Tibial nerve (tissue), 4 donors: ENCODE measurements at regions not wholly inside any gene's neighbourhood (a gene's known extent, or its start where the extent isn't known, plus 50 kb on each side); places are given as distances from the start of the nearest gene placed in this dataset.
"Not testable (repeated sequence)": the region's sequence is repeated elsewhere in the genome, so short reads cannot be mapped to it uniquely, and the experiment has no call there.

Experiments used
- DNase-seq, 2 donors: peaks; one replicate each; pipeline ENCODE4 v3.0.0-alpha.2; 2019; ENCODE audit warnings: low spot score in 2 of 2
- H3K27ac ChIP-seq, 4 donors: fragments of 200-600 bp; sonication (generic) in 3 of 4; one replicate each; pipeline ENCODE4 v1.5.1; 2017 to 2019; ENCODE audit warnings: mild to moderate bottlenecking in 1 of 4
- H3K27me3 ChIP-seq, 2 donors: fragments of 200-600 bp; sonication (generic) in 1 of 2; one replicate each; pipeline versions ENCODE4 v1.5.1 to v1.6.0; 2017 to 2019
- H3K36me3 ChIP-seq, 3 donors: fragments of 200-600 bp; sonication (generic); one replicate each; pipeline ENCODE4 v1.5.1; 2018 to 2019
- H3K4me1 ChIP-seq, 4 donors: fragments of 200-600 bp; sonication (generic) in 3 of 4; one replicate each; pipeline ENCODE4 v1.5.1; 2017 to 2019
- H3K4me3 ChIP-seq, 4 donors: fragments of 200-600 bp; sonication (generic) in 3 of 4; one replicate each; pipeline ENCODE4 v1.5.1; 2017 to 2019; ENCODE audit warnings: mild to moderate bottlenecking in 1 of 4, moderate library complexity in 1 of 4
- H3K9me3 ChIP-seq, 4 donors: fragments of 200-600 bp; sonication (generic) in 3 of 4; one replicate each; pipeline ENCODE4 v1.5.1; 2017 to 2019
- CTCF ChIP-seq, 5 experiments: fragments of 200-600 bp in 3 of 5; fragments of 450-650 bp in 2 of 5; sonication (generic) in 3 of 5; IDR thresholded peaks; one replicate each; pipeline ENCODE4 v1.5.1; 2016 to 2019; ENCODE audit warnings: antibody characterized with exemption in 5 of 5, mild to moderate bottlenecking in 3 of 5, moderate library complexity in 2 of 5
- EP300 ChIP-seq, 2 donors: sonication (generic); formaldehyde crosslinking; IDR thresholded peaks; one replicate each; pipeline ENCODE4 v1.6.1; 2017; ENCODE audit warnings: antibody characterized with exemption in 2 of 2, mild to moderate bottlenecking in 1 of 2
- POLR2A ChIP-seq, 2 donors: fragments of 450-650 bp; IDR thresholded peaks; one replicate each; pipeline ENCODE4 v1.6.1; 2017; ENCODE audit warnings: antibody characterized with exemption in 2 of 2, mild to moderate bottlenecking in 2 of 2, moderate library complexity in 2 of 2
- WGBS, 2 donors: methylation state at CpG; one replicate each; pipeline ENCODE4 v1.1.5; 2018; 5-methylcytosine and 5-hydroxymethylcytosine counted together

GRCh38 chr1:187844313-187844712, 1015.6 kb downstream of the PLA2G4A start:
- 73 to 83% methylated on average over 3 of the region's 3 CpGs for WGBS, 2 donors
- no peaks in the 10 kb centered on the region for H3K36me3 ChIP-seq
- H3K4me3 ChIP-seq: no peak overlapping the region

GRCh38 chr1:187847531-187847930, 1018.8 kb downstream of the PLA2G4A start:
- H3K36me3 ChIP-seq: no peaks in the 10 kb centered on the region
- no peak for DNase-seq
- no peak for TF ChIP-seq POLR2A (IDR thresholded peaks at IDR 0.05)
- TF ChIP-seq CTCF (IDR thresholded peaks at IDR 0.05): no peak
- TF ChIP-seq EP300 (IDR thresholded peaks at IDR 0.05): no peak
- H3K27ac ChIP-seq: no peak overlapping the region
- no peaks in the 10 kb centered on the region for H3K27me3 ChIP-seq
- no peak overlapping the region for H3K4me3 ChIP-seq
- H3K9me3 ChIP-seq: peaks cover 0 to 3% (median 0%) of the 10 kb centered on the region in 4 donors
- H3K4me1 ChIP-seq: no peaks in the 10 kb centered on the region

More at GRCh38 chr1:187844313-187844712, 1015.6 kb downstream of the PLA2G4A start:
- Histone ChIP-seq H3K9me3 (no peaks in the 10 kb centered on the region), H3K27me3 (no peaks in the 10 kb centered on the region), H3K4me1 (no peaks in the 10 kb centered on the region), H3K27ac (no peak overlapping the region)
- no peak for DNase-seq
- TF ChIP-seq EP300 (IDR thresholded peaks at IDR 0.05): no peak
- TF ChIP-seq POLR2A (IDR thresholded peaks at IDR 0.05): no peak
- TF ChIP-seq CTCF (IDR thresholded peaks at IDR 0.05): no peak

- H3K27me3 ChIP-seq: no peaks in the 10 kb centered on the region
- H3K9me3 ChIP-seq: peaks cover 0 to 3% (median 0%) of the 10 kb centered on the region in 4 donors
- no peak overlapping the region for H3K27ac ChIP-seq
- no peak for TF ChIP-seq POLR2A (IDR thresholded peaks at IDR 0.05)
- no peak for TF ChIP-seq EP300 (IDR thresholded peaks at IDR 0.05)
- no peak for TF ChIP-seq CTCF (IDR thresholded peaks at IDR 0.05)
- H3K4me3 ChIP-seq: no peak overlapping the region
- no peaks in the 10 kb centered on the region for H3K4me1 ChIP-seq
- DNase-seq: no peak
- WGBS, 2 donors: 56 to 57% methylated on average over 3 of the region's 3 CpGs
- H3K36me3 ChIP-seq: no peaks in the 10 kb centered on the region
Measured at GRCh38 chr1:187848321-187848720, 1019.6 kb downstream of the PLA2G4A start.

GRCh38 chr1:187850146-187850545, 1021.4 kb downstream of the PLA2G4A start:
- not testable (repeated sequence) for H3K36me3 ChIP-seq, H3K27me3 ChIP-seq, H3K9me3 ChIP-seq, DNase-seq, H3K4me3 ChIP-seq, H3K27ac ChIP-seq, H3K4me1 ChIP-seq
- 95 to 100% methylated on average over 10 to 13 of the region's 26 CpGs for WGBS, 2 donors

- H3K9me3 ChIP-seq: peaks cover 0 to 3% (median 0%) of the 10 kb centered on the region in 4 donors
- no peaks in the 10 kb centered on the region for H3K36me3 ChIP-seq
- no peaks in the 10 kb centered on the region for H3K4me1 ChIP-seq
- no peaks in the 10 kb centered on the region for H3K27me3 ChIP-seq
- DNase-seq: no peak
- 94 to 98% methylated on average over 2 of the region's 2 CpGs for WGBS, 2 donors
- no peak for TF ChIP-seq POLR2A (IDR thresholded peaks at IDR 0.05)
- TF ChIP-seq EP300 (IDR thresholded peaks at IDR 0.05): no peak
- TF ChIP-seq CTCF (IDR thresholded peaks at IDR 0.05): no peak
- H3K27ac ChIP-seq: no peak overlapping the region
- H3K4me3 ChIP-seq: no peak overlapping the region
Measured at GRCh38 chr1:187853505-187853904, 1024.8 kb downstream of the PLA2G4A start.

GRCh38 chr1:187854457-187854856, 1025.7 kb downstream of the PLA2G4A start:
- no peak overlapping the region for H3K27ac ChIP-seq
- TF ChIP-seq POLR2A (IDR thresholded peaks at IDR 0.05) (no peak), CTCF (IDR thresholded peaks at IDR 0.05) (no peak), EP300 (IDR thresholded peaks at IDR 0.05) (no peak)
- no peak for DNase-seq
- peaks cover 0 to 3% (median 0%) of the 10 kb centered on the region in 4 donors for H3K9me3 ChIP-seq
- H3K36me3 ChIP-seq: no peaks in the 10 kb centered on the region
- no peaks in the 10 kb centered on the region for H3K4me1 ChIP-seq
- H3K4me3 ChIP-seq: no peak overlapping the region
- 78 to 91% methylated on average over 2 of the region's 2 CpGs for WGBS, 2 donors
- no peaks in the 10 kb centered on the region for H3K27me3 ChIP-seq
